Activated B cell treated with CpG ODN at 0.5 μM for 24 hours (primary cell): ENCODE measurements at regions not wholly inside any gene's neighbourhood (a gene's known extent, or its start where the extent isn't known, plus 50 kb on each side); places are given as distances from the start of the nearest gene placed in this dataset.

Source experiments
- ATAC-seq: fragments of 200-7000 bp; cut with Tn5 transposase; one replicate; pipeline ENCODE4 v1.10.0; 2021; ENCODE audit warnings: low read depth, mild to moderate bottlenecking, moderate library complexity
- CTCF ChIA-PET: fragments of 350-600 bp; sonication (Branson Sonifier 250); formaldehyde crosslinking; loops from one replicate; lab custom pipeline; 2021; ENCODE audit warnings: antibody characterized with exemption; lab: Charles Lee
- POLR2A ChIA-PET: fragments of 350-600 bp; sonication (Branson Sonifier 250); formaldehyde crosslinking; loops from one replicate; lab custom pipeline; 2021; ENCODE audit warnings: antibody characterized with exemption; lab: Charles Lee
- DNase-seq: peaks from one replicate; pipeline ENCODE4 v3.0.0; 2022
- H3K27ac Mint-ChIP-seq: one replicate; pipeline ENCODE4 v1.8.0; 2020; ENCODE audit warnings: mixed read lengths
- H3K27me3 Mint-ChIP-seq: one replicate; pipeline ENCODE4 v1.8.0; 2021; ENCODE audit warnings: mixed read lengths
- H3K36me3 Mint-ChIP-seq: one replicate; pipeline ENCODE4 v1.8.0; 2021; ENCODE audit warnings: low read depth, mixed read lengths
- H3K4me1 Mint-ChIP-seq: one replicate; pipeline ENCODE4 v1.8.0; 2021; ENCODE audit warnings: mixed read lengths
- H3K4me3 Mint-ChIP-seq: one replicate; pipeline ENCODE4 v1.8.0; 2020; ENCODE audit warnings: mild to moderate bottlenecking, mixed read lengths
- H3K9me3 Mint-ChIP-seq: one replicate; pipeline ENCODE4 v1.8.0; 2020; ENCODE audit warnings: mixed read lengths
- intact Hi-C: fragments of 100-400 bp; cut with micrococcal nuclease; formaldehyde crosslinking; loops from one replicate; pipeline ENCODE4 v1.15.1; 2024
- TF ChIP-seq, protein P1 (sequence below): fragments of 200-600 bp; IDR thresholded peaks from one replicate; pipeline ENCODE4 v1.8.0; 2022; ENCODE audit warnings: antibody characterized with exemption, mild to moderate bottlenecking

DNA sequence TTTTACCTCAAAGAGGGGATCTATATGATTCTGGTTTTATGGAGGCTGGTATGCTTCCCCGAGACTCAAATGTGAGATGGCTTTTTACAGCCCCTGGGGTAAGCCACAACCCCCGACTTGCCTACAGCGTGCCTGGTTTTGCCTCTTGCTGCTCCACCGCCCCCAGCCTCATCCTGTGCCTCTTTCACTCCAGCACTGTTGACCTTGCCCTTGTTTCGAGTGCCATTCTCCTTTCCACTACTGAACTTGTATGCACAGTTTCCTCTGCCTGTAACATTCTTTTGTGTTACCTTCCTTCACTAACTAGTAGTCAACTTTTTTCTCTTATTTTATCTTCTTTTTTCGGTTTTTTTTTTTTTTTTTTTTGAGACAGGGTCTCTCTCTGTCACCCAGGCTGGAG, 219.0 kb upstream of the ZBED5 start:
- DNase-seq = no peak
- H3K4me1 Mint-ChIP-seq = no peaks in the 10 kb centered on the region
- no peaks in the 10 kb centered on the region for H3K36me3 Mint-ChIP-seq
- TF ChIP-seq, protein P1, sequence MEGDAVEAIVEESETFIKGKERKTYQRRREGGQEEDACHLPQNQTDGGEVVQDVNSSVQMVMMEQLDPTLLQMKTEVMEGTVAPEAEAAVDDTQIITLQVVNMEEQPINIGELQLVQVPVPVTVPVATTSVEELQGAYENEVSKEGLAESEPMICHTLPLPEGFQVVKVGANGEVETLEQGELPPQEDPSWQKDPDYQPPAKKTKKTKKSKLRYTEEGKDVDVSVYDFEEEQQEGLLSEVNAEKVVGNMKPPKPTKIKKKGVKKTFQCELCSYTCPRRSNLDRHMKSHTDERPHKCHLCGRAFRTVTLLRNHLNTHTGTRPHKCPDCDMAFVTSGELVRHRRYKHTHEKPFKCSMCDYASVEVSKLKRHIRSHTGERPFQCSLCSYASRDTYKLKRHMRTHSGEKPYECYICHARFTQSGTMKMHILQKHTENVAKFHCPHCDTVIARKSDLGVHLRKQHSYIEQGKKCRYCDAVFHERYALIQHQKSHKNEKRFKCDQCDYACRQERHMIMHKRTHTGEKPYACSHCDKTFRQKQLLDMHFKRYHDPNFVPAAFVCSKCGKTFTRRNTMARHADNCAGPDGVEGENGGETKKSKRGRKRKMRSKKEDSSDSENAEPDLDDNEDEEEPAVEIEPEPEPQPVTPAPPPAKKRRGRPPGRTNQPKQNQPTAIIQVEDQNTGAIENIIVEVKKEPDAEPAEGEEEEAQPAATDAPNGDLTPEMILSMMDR = no peak
- H3K27ac Mint-ChIP-seq = no peak overlapping the region
- H3K4me3 Mint-ChIP-seq = no peak overlapping the region
- intact Hi-C loops = no loop called here
- ChIA-PET POLR2A (no interaction called here), CTCF (no interaction called here)
- H3K9me3 Mint-ChIP-seq = no peaks in the 10 kb centered on the region
- no peak for ATAC-seq
- H3K27me3 Mint-ChIP-seq = peaks cover 17% of the 10 kb centered on the region

DNA sequence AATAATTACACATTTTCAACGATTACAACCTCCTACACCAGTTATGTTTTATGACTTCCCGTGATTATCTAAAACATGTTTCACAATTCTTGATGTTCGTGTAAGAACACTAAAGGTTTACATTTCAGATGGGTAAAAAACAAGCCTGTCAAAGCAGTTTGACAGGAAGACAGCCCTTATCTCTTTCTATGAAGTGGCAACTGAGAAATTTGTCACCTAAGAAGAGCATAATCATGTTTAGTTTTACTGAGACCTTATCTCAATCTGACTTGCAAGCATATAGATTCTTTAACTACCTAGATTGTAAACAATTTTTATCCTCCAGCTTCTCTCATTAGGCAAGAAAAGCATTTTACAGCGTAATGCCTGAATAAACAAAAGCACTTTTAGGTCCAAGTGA, 218.4 kb upstream of the ZBED5 start:
- intact Hi-C loops = no loop called here

GRCh38 chr11:11075515-11076171, 217.8 kb upstream of the ZBED5 start:
- H3K4me3 Mint-ChIP-seq = no peak overlapping the region
- intact Hi-C loops = no loop called here
- POLR2A ChIA-PET = no interaction called here
- no peak for DNase-seq
- no peak overlapping the region for H3K27ac Mint-ChIP-seq
- no peaks in the 10 kb centered on the region for H3K9me3 Mint-ChIP-seq
- CTCF ChIA-PET = no interaction called here
- no peaks in the 10 kb centered on the region for H3K36me3 Mint-ChIP-seq
- TF ChIP-seq, protein P1 = no peak
- peaks cover 9% of the 10 kb centered on the region for H3K27me3 Mint-ChIP-seq
- no peak for ATAC-seq
- no peaks in the 10 kb centered on the region for H3K4me1 Mint-ChIP-seq

More for the DNA sequence above, 218.4 kb upstream of the ZBED5 start:
- Mint-ChIP-seq H3K27me3 (peaks cover 14% of the 10 kb centered on the region), H3K4me3 (no peak overlapping the region), H3K36me3 (no peaks in the 10 kb centered on the region), H3K27ac (no peak overlapping the region), H3K9me3 (no peaks in the 10 kb centered on the region), H3K4me1 (no peaks in the 10 kb centered on the region)
- CTCF ChIA-PET = no interaction called here
- ATAC-seq = no peak
- DNase-seq = no peak
- TF ChIP-seq, protein P1 = no peak
- POLR2A ChIA-PET = no interaction called here

DNA sequence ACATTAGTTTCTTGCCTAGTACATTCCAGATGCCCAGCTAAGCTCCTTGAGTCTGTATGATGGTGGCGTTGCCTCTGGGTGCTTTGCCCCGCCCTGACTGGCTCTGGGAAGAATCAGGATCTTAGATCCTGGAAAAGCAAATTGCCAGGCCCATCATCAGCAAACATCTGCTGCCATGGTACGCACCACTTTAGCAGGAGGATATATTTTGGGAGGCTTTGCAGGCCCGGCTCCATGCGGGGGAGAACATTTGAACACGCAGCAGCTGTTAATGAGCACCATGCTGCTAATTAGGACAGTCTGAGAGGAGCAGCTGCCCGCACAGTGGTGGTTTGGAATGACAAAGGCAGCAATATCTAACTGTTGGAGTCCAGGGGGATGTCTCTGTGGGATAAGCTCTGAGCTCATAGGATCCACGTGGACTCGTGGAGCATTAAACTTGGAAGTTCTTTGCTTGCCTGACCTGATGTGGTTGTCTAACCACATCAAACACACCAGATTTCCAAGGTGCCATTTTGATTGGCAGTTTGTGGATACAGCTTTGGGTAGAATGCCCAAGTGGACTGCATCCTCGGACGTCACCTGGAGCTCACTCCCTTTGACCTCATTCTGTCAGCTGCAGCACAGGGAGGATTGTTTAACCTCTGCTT, 217.0 kb upstream of the ZBED5 start:
- no peaks in the 10 kb centered on the region for H3K36me3 Mint-ChIP-seq
- H3K4me1 Mint-ChIP-seq = no peaks in the 10 kb centered on the region
- ATAC-seq = no peak
- TF ChIP-seq, protein P1 = no peak
- intact Hi-C loops = no loop called here
- DNase-seq = no peak
- ChIA-PET CTCF (no interaction called here), POLR2A (no interaction called here)
- no peaks in the 10 kb centered on the region for H3K9me3 Mint-ChIP-seq
- peaks cover 9% of the 10 kb centered on the region for H3K27me3 Mint-ChIP-seq
- no peak overlapping the region for H3K27ac Mint-ChIP-seq
- no peak overlapping the region for H3K4me3 Mint-ChIP-seq

DNA sequence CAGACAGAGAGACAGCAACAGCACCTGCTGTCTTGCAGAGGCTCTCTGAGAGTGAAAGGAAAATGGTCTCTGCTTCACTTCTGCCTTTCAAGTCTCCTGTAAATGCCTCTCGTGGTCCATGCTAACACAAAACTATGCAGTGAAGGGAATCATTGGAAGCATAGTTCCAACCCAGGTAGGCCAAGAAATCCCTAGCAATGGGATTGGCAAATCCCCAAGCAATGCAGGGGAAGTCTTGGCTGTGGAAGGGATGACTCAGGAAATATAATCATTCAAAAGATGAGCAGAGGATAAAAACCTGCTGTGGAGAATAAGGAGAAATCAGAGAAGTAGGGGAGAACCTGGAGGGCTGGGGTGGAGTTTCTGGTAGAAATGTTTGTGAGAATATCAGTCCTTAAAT, 216.1 kb upstream of the ZBED5 start:
- no peak overlapping the region for H3K4me3 Mint-ChIP-seq
- no peak overlapping the region for H3K27ac Mint-ChIP-seq
- H3K4me1 Mint-ChIP-seq = no peaks in the 10 kb centered on the region
- peaks cover 9% of the 10 kb centered on the region for H3K27me3 Mint-ChIP-seq
- CTCF ChIA-PET = no interaction called here
- POLR2A ChIA-PET = no interaction called here
- H3K9me3 Mint-ChIP-seq = no peaks in the 10 kb centered on the region
- H3K36me3 Mint-ChIP-seq = no peaks in the 10 kb centered on the region
- ATAC-seq (no peak), DNase-seq (no peak)
- TF ChIP-seq, protein P1 = no peak
- intact Hi-C loops = no loop called here
